Activated CD4-positive, alpha-beta T cell treated with anti-CD3 and anti-CD28 coated beads for 1 hour (primary cell): ENCODE measurements at regions not wholly inside any gene's neighbourhood (a gene's known extent, or its start where the extent isn't known, plus 50 kb on each side); places are given as distances from the start of the nearest gene placed in this dataset.

Experiments
- DNase-seq: peaks from one replicate; pipeline ENCODE4 v3.0.0-alpha.2; 2020

- no peak for DNase-seq
These were observed 82.9 kb downstream of the ELOVL4 start for GRCh38 chr6:79864421-79864820.

- DNase-seq, result no peak
These were observed 83.4 kb downstream of the ELOVL4 start for GRCh38 chr6:79864001-79864400.

- DNase-seq, result no peak
These were observed 83.8 kb downstream of the ELOVL4 start for GRCh38 chr6:79863566-79863965.

- no peak for DNase-seq
These were observed 84.6 kb downstream of the ELOVL4 start for GRCh38 chr6:79862711-79863110.

- no peak for DNase-seq
These were observed 85.2 kb downstream of the ELOVL4 start for GRCh38 chr6:79862126-79862525.

GRCh38 chr6:79861023-79861422, 86.3 kb downstream of the ELOVL4 start:
- DNase-seq, result no peak

- no peak for DNase-seq
These were observed 99.9 kb downstream of the ELOVL4 start for GRCh38 chr6:79847426-79847825.

- no peak for DNase-seq
These were observed 104.8 kb downstream of the ELOVL4 start for GRCh38 chr6:79842376-79843040.

- DNase-seq, result no peak
These were observed 105.6 kb downstream of the ELOVL4 start for GRCh38 chr6:79841577-79842375.

GRCh38 chr6:79838851-79839250, 108.5 kb downstream of the ELOVL4 start:
- DNase-seq, result no peak

GRCh38 chr6:79833964-79834284, 113.4 kb downstream of the ELOVL4 start:
- no peak for DNase-seq

- DNase-seq, result no peak
These were observed 113.9 kb downstream of the ELOVL4 start for GRCh38 chr6:79833264-79833963.

- no peak for DNase-seq
These were observed 114.6 kb downstream of the ELOVL4 start for GRCh38 chr6:79832723-79833122.

GRCh38 chr6:79824202-79824601, 123.2 kb downstream of the ELOVL4 start:
- no peak for DNase-seq

GRCh38 chr6:79821859-79822258, 125.5 kb downstream of the ELOVL4 start:
- no peak for DNase-seq

GRCh38 chr6:79818471-79818870, 128.9 kb downstream of the ELOVL4 start:
- no peak for DNase-seq

GRCh38 chr6:79814940-79815339, 132.4 kb downstream of the ELOVL4 start:
- DNase-seq, result no peak

- DNase-seq, result peak; percentile 34
These were observed 133.3 kb downstream of the ELOVL4 start for GRCh38 chr6:79813854-79814709.

- DNase-seq, result no peak
These were observed 134.1 kb downstream of the ELOVL4 start for GRCh38 chr6:79813143-79813850.

- DNase-seq, result no peak
These were observed 135.2 kb downstream of the ELOVL4 start for GRCh38 chr6:79812195-79812594.

- DNase-seq, result no peak
These were observed 136.5 kb downstream of the ELOVL4 start for GRCh38 chr6:79810871-79811270.

GRCh38 chr6:79810185-79810705, 137.1 kb downstream of the ELOVL4 start:
- no peak for DNase-seq
